ENCODE measurements at regions not wholly inside any gene's neighbourhood (a gene's known extent, or its start where the extent isn't known, plus 50 kb on each side); places are given as distances from the start of the nearest gene placed in this dataset.

GRCh38 chr19:30103981-30104380 lies 161.9 kb downstream of the URI1 start:
- no peaks in the 10 kb centered on the region for H3K27me3 ChIP-seq (ENCODE audit: control insufficient read depth, insufficient read depth, low read length)
- H3K4me1 ChIP-seq (ENCODE audit: control insufficient read depth, insufficient read depth, low read length) = no peaks in the 10 kb centered on the region
- ATAC-seq = no peak
- intact Hi-C loops (cut with micrococcal nuclease) = no loop called here
- TF ChIP-seq CTCF (IDR thresholded peaks at IDR 0.05) = no peak
- peaks cover 4 to 7% of the 10 kb centered on the region in 2 donors for H3K27me3 Mint-ChIP-seq (ENCODE audit: low read depth in 2 of 2)
- WGBS (ENCODE audit: insufficient coverage) = 83% methylated on average over 7 of the region's 7 CpGs
- H3K4me3 Mint-ChIP-seq = no peak overlapping the region
- H3K4me1 Mint-ChIP-seq = no peaks in the 10 kb centered on the region
- no peak overlapping the region for H3K27ac ChIP-seq (ENCODE audit: low read length)
- H3K27ac Mint-ChIP-seq = no peak overlapping the region
- no peaks in the 10 kb centered on the region for H3K36me3 Mint-ChIP-seq
- no peaks in the 10 kb centered on the region for H3K9me3 ChIP-seq (ENCODE audit: control insufficient read depth, insufficient read depth, low read length)
- no peaks in the 10 kb centered on the region for H3K9me3 Mint-ChIP-seq
- H3K36me3 ChIP-seq (ENCODE audit: control insufficient read depth, insufficient read depth, low read length) = no peaks in the 10 kb centered on the region
- H3K4me3 ChIP-seq (ENCODE audit: low read length) = no peak overlapping the region
- no peak for DNase-seq

DNA sequence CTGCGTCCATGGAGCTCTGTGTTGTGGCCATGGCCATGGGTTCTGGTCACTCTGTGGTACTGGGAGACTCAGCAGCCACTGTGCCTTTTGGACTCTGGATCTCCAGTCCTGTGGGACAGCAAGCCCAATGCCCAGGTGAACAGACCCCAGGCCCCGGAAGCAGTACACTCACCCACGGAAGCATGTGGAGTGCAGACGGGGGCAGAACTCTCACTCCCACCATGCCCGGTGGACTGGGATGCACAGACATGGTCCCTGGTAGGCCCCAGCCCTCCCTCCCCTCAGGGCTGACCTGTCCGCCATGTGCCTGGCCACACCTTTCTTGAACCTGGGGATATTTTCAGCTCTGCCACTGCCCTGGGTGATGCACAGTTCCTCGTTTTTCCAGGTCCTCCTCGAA lies 163.3 kb downstream of the URI1 start:
- no peak for DNase-seq
- no peak for ATAC-seq
- intact Hi-C loops (cut with micrococcal nuclease) = no loop called here
- H3K9me3 ChIP-seq (ENCODE audit: control insufficient read depth, insufficient read depth, low read length) = no peaks in the 10 kb centered on the region
- Mint-ChIP-seq H3K4me3 (no peak overlapping the region), H3K27me3 (ENCODE audit: low read depth in 2 of 2) (peaks cover 4 to 12% of the 10 kb centered on the region in 2 donors), H3K9me3 (no peaks in the 10 kb centered on the region), H3K4me1 (no peaks in the 10 kb centered on the region), H3K27ac (no peak overlapping the region), H3K36me3 (no peaks in the 10 kb centered on the region)
- WGBS (ENCODE audit: insufficient coverage) = 88% methylated on average over 8 of the region's 8 CpGs
- TF ChIP-seq CTCF (IDR thresholded peaks at IDR 0.05) = no peak
- no peaks in the 10 kb centered on the region for H3K4me1 ChIP-seq (ENCODE audit: control insufficient read depth, insufficient read depth, low read length)
- H3K36me3 ChIP-seq (ENCODE audit: control insufficient read depth, insufficient read depth, low read length) = no peaks in the 10 kb centered on the region
- H3K27ac ChIP-seq (ENCODE audit: low read length) = no peak overlapping the region
- H3K27me3 ChIP-seq (ENCODE audit: control insufficient read depth, insufficient read depth, low read length) = no peaks in the 10 kb centered on the region
- no peak overlapping the region for H3K4me3 ChIP-seq (ENCODE audit: low read length)

- Histone ChIP-seq H3K27ac (ENCODE audit: low read length) (no peak overlapping the region), H3K27me3 (ENCODE audit: control insufficient read depth, insufficient read depth, low read length) (no peaks in the 10 kb centered on the region), H3K4me1 (ENCODE audit: control insufficient read depth, insufficient read depth, low read length) (no peaks in the 10 kb centered on the region), H3K4me3 (ENCODE audit: low read length) (no peak overlapping the region), H3K36me3 (ENCODE audit: control insufficient read depth, insufficient read depth, low read length) (no peaks in the 10 kb centered on the region), H3K9me3 (ENCODE audit: control insufficient read depth, insufficient read depth, low read length) (no peaks in the 10 kb centered on the region)
- Mint-ChIP-seq H3K4me1 (no peaks in the 10 kb centered on the region), H3K4me3 (no peak overlapping the region), H3K9me3 (no peaks in the 10 kb centered on the region), H3K27me3 (ENCODE audit: low read depth in 2 of 2) (peaks cover 4 to 15% of the 10 kb centered on the region in 2 donors), H3K27ac (no peak overlapping the region), H3K36me3 (no peaks in the 10 kb centered on the region)
- intact Hi-C loops (cut with micrococcal nuclease) = no loop called here
- TF ChIP-seq CTCF (IDR thresholded peaks at IDR 0.05) = no peak
- DNase-seq (no peak), ATAC-seq (no peak)
- WGBS (ENCODE audit: insufficient coverage) = 82% methylated on average over 6 of the region's 6 CpGs
These were observed 163.7 kb downstream of the URI1 start for GRCh38 chr19:30105727-30106126.

DNA sequence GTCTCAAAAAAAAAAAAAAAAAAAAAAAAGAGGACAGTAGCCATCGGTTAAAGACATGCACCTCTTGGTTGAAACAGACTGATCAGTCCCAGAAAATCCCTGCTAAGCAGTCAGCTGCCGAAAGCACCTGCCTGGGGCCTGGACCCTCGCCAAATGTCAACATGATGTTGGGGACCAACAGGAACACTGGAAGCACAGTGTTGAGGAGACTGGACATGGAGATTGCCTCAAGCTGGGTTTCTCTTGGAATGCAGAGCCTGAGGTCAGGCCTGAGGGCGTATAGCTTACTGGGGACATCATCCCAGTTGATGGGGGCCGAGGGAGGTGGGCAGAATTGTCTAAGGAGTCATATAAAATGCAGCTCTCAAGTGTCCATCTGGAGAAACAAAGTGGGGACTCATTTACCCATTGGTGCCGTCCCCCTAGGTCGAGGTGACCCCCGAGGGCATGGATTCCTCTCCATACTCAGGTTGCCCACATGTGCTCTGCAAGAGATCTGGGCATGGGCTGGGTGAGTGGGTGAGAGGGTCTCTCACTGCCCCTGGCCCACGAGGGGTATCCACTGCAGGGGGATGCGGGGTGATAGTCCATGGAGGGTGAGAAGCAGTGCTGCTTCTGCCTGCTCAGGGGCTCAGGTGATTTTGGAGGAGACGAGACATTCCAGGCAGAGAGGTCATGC lies 164.5 kb downstream of the URI1 start:
- no peak overlapping the region for H3K4me3 Mint-ChIP-seq
- ATAC-seq (no peak), DNase-seq (no peak)
- no peaks in the 10 kb centered on the region for H3K36me3 ChIP-seq (ENCODE audit: control insufficient read depth, insufficient read depth, low read length)
- no peaks in the 10 kb centered on the region for H3K4me1 ChIP-seq (ENCODE audit: control insufficient read depth, insufficient read depth, low read length)
- intact Hi-C loops (cut with micrococcal nuclease) = no loop called here
- no peak overlapping the region for H3K27ac ChIP-seq (ENCODE audit: low read length)
- H3K9me3 ChIP-seq (ENCODE audit: control insufficient read depth, insufficient read depth, low read length) = no peaks in the 10 kb centered on the region
- H3K27ac Mint-ChIP-seq = no peak overlapping the region
- WGBS (ENCODE audit: insufficient coverage) = 77% methylated on average over 11 of the region's 11 CpGs
- H3K4me3 ChIP-seq (ENCODE audit: low read length) = no peak overlapping the region
- H3K36me3 Mint-ChIP-seq = no peaks in the 10 kb centered on the region
- no peaks in the 10 kb centered on the region for H3K27me3 ChIP-seq (ENCODE audit: control insufficient read depth, insufficient read depth, low read length)
- TF ChIP-seq CTCF (IDR thresholded peaks at IDR 0.05) = no peak
- peaks cover 4 to 15% of the 10 kb centered on the region in 2 donors for H3K27me3 Mint-ChIP-seq (ENCODE audit: low read depth in 2 of 2)
- no peaks in the 10 kb centered on the region for H3K4me1 Mint-ChIP-seq
- no peaks in the 10 kb centered on the region for H3K9me3 Mint-ChIP-seq
